SK-N-SH treated with all-trans-retinoic acid at 6 μM for 48 hours (cell line): ENCODE measurements at regions not wholly inside any gene's neighbourhood (a gene's known extent, or its start where the extent isn't known, plus 50 kb on each side); places are given as distances from the start of the nearest gene placed in this dataset.

Source experiments
- ATAC-seq: fragments of 200-7000 bp; cut with Tn5 transposase; 3 replicates; pipeline ENCODE4 v1.9.1; 2020; ENCODE audit warnings: mild to moderate bottlenecking, moderate library complexity
- ARNTL ChIP-seq: fragments of 450-650 bp; formaldehyde crosslinking; IDR thresholded peaks from 2 replicates; pipeline ENCODE4 v1.5.0; 2020; ENCODE audit warnings: low read depth, mild to moderate bottlenecking, moderate library complexity, borderline replicate concordance
- BACH2 ChIP-seq: fragments of 250-450 bp; sonication (Bioruptor Pico); IDR thresholded peaks from 2 replicates; pipeline ENCODE4 v1.9.0; 2021; ENCODE audit warnings: mild to moderate bottlenecking, borderline replicate concordance
- CREB5 ChIP-seq: fragments of 250-450 bp; sonication (Bioruptor Pico); IDR thresholded peaks from 2 replicates; pipeline ENCODE4 v1.5.1; 2020; ENCODE audit warnings: low read depth, mild to moderate bottlenecking, moderate library complexity
- CSDC2 ChIP-seq: fragments of 250-450 bp; sonication (Bioruptor Pico); IDR thresholded peaks from 2 replicates; pipeline ENCODE4 v1.5.0; 2020; ENCODE audit warnings: mild to moderate bottlenecking, moderate library complexity
- CSRNP3 ChIP-seq: fragments of 250-450 bp; sonication (Bioruptor Pico); IDR thresholded peaks from 2 replicates; pipeline ENCODE4 v1.5.1; 2021; ENCODE audit warnings: mild to moderate bottlenecking, moderate library complexity
- ESRRG ChIP-seq: fragments of 250-450 bp; sonication (Bioruptor Pico); IDR thresholded peaks from 2 replicates; pipeline ENCODE4 v1.6.1; 2021; ENCODE audit warnings: mild to moderate bottlenecking
- GLIS3 ChIP-seq: fragments of 250-450 bp; sonication (Bioruptor Pico); IDR thresholded peaks from 2 replicates; pipeline ENCODE4 v1.5.0; 2020; ENCODE audit warnings: mild to moderate bottlenecking, moderate library complexity
- OSR1 ChIP-seq: fragments of 250-450 bp; sonication (Bioruptor Pico); IDR thresholded peaks from 2 replicates; pipeline ENCODE4 v1.8.0; 2022; ENCODE audit warnings: moderate library complexity, mild to moderate bottlenecking, inconsistent platforms
- POU6F1 ChIP-seq: fragments of 250-450 bp; sonication (Bioruptor Pico); IDR thresholded peaks from 2 replicates; pipeline ENCODE4 v1.8.0; 2021; ENCODE audit warnings: low read depth, mild to moderate bottlenecking, moderate library complexity, borderline replicate concordance
- PPARA ChIP-seq: fragments of 250-450 bp; sonication (Bioruptor Pico); IDR thresholded peaks from 2 replicates; pipeline ENCODE4 v1.5.0; 2020; ENCODE audit warnings: mild to moderate bottlenecking, borderline replicate concordance
- RARB ChIP-seq: fragments of 250-450 bp; sonication (Bioruptor Pico); IDR thresholded peaks from 2 replicates; pipeline ENCODE4 v1.8.0; 2021; ENCODE audit warnings: mild to moderate bottlenecking, moderate library complexity
- SNAI2 ChIP-seq: fragments of 250-450 bp; sonication (Bioruptor Pico); IDR thresholded peaks from 2 replicates; pipeline ENCODE4 v1.5.0; 2020; ENCODE audit warnings: mild to moderate bottlenecking, moderate library complexity
- TCF4 ChIP-seq: fragments of 250-450 bp; sonication (Bioruptor Pico); IDR thresholded peaks from 2 replicates; pipeline ENCODE4 v1.8.0; 2021; ENCODE audit warnings: mild to moderate bottlenecking, moderate library complexity, borderline replicate concordance
- TOX ChIP-seq: fragments of 250-450 bp; sonication (Bioruptor Pico); IDR thresholded peaks from 2 replicates; pipeline ENCODE4 v1.8.0; 2021; ENCODE audit warnings: mild to moderate bottlenecking, moderate library complexity, borderline replicate concordance
- TSHZ2 ChIP-seq: fragments of 250-450 bp; sonication (Bioruptor Pico); IDR thresholded peaks from 2 replicates; pipeline ENCODE4 v1.5.0; 2020; ENCODE audit warnings: mild to moderate bottlenecking, moderate library complexity
- ZC3H10 ChIP-seq: fragments of 250-450 bp; sonication (Bioruptor Pico); IDR thresholded peaks from 2 replicates; pipeline ENCODE4 v1.5.1; 2021; ENCODE audit warnings: mild to moderate bottlenecking, moderate library complexity
- ZFP30 ChIP-seq: fragments of 450-650 bp; formaldehyde crosslinking; IDR thresholded peaks from 2 replicates; pipeline ENCODE4 v1.5.0; 2022; ENCODE audit warnings: mild to moderate bottlenecking, moderate library complexity
- ZNF565 ChIP-seq: fragments of 450-650 bp; formaldehyde crosslinking; conservative IDR thresholded peaks from 2 replicates; pipeline ENCODE4 v1.5.0; 2020; ENCODE audit warnings: low read depth, mild to moderate bottlenecking, moderate library complexity
- ZNF70 ChIP-seq: fragments of 450-650 bp; formaldehyde crosslinking; IDR thresholded peaks from 2 replicates; pipeline ENCODE4 v1.5.0; 2020; ENCODE audit warnings: mild to moderate bottlenecking, moderate library complexity
- ZNF8 ChIP-seq: fragments of 450-650 bp; formaldehyde crosslinking; IDR thresholded peaks from 2 replicates; pipeline ENCODE4 v1.5.0; 2020; ENCODE audit warnings: mild to moderate bottlenecking, moderate library complexity

- no peak for TF ChIP-seq CSRNP3 (CRISPR knock-in tag)
- no peak for TF ChIP-seq POU6F1 (CRISPR knock-in tag)
- TF ChIP-seq CSDC2 (CRISPR knock-in tag) = no peak
- no peak for TF ChIP-seq TCF4 (CRISPR knock-in tag)
- TF ChIP-seq TSHZ2 (CRISPR knock-in tag) = no peak
- TF ChIP-seq PPARA (CRISPR knock-in tag) = no peak
- no peak for TF ChIP-seq OSR1 (CRISPR knock-in tag)
- TF ChIP-seq BACH2 (CRISPR knock-in tag) = no peak
- no peak for TF ChIP-seq TOX (CRISPR knock-in tag)
- TF ChIP-seq ZNF70 (CRISPR knock-in tag) = no peak
- TF ChIP-seq, all 23 proteins: peak for 0
- no peak for ATAC-seq
These were observed 958.5 kb upstream of the MIR17HG start for GRCh38 chr13:90388887-90389452.

GRCh38 chr13:90389537-90389936, 958.0 kb upstream of the MIR17HG start:
- ATAC-seq = no peak
- TF ChIP-seq BACH2 (CRISPR knock-in tag) = no peak
- TF ChIP-seq ZNF8 (CRISPR knock-in tag) = no peak
- TF ChIP-seq RARB (CRISPR knock-in tag) = no peak
- no peak for TF ChIP-seq ZNF565
- no peak for TF ChIP-seq TSHZ2 (CRISPR knock-in tag)
- no peak for TF ChIP-seq TCF4 (CRISPR knock-in tag)
- no peak for TF ChIP-seq ZFP30 (CRISPR knock-in tag)
- no peak for TF ChIP-seq GLIS3 (CRISPR knock-in tag)
- TF ChIP-seq, all 23 proteins: peak for 0

GRCh38 chr13:90393408-90393807, 954.1 kb upstream of the MIR17HG start:
- ATAC-seq = no peak
- TF ChIP-seq ZC3H10 (CRISPR knock-in tag) = no peak
- no peak for TF ChIP-seq CSDC2 (CRISPR knock-in tag)
- TF ChIP-seq ZNF70 (CRISPR knock-in tag) = no peak
- no peak for TF ChIP-seq TCF4 (CRISPR knock-in tag)
- TF ChIP-seq CREB5 (CRISPR knock-in tag) = no peak
- no peak for TF ChIP-seq ARNTL (CRISPR knock-in tag)
- TF ChIP-seq ESRRG (CRISPR knock-in tag) = no peak
- no peak for TF ChIP-seq POU6F1 (CRISPR knock-in tag)
- TF ChIP-seq CSRNP3 (CRISPR knock-in tag) = no peak
- TF ChIP-seq TSHZ2 (CRISPR knock-in tag) = no peak
- no peak for TF ChIP-seq PPARA (CRISPR knock-in tag)
- no peak for TF ChIP-seq SNAI2 (CRISPR knock-in tag)
- TF ChIP-seq OSR1 (CRISPR knock-in tag) = no peak
